Neural cell (in vitro differentiated cells): ENCODE measurements at regions not wholly inside any gene's neighbourhood (a gene's known extent, or its start where the extent isn't known, plus 50 kb on each side); places are given as distances from the start of the nearest gene placed in this dataset.

Source experiments
- H2AFZ ChIP-seq: fragments of 200-600, 300-800 bp; sonication (generic), shearing (Covaris generic); 2 replicates; pipeline ENCODE4 v1.6.0; 2014; ENCODE audit warnings: low read depth, mild to moderate bottlenecking, antibody characterized with exemption, low read length, moderate library complexity
- H3F3A ChIP-seq: fragments of 200-600 bp; shearing (Covaris generic); 2 replicates; pipeline ENCODE4 v1.6.1; 2016; ENCODE audit warnings: mild to moderate bottlenecking, moderate library complexity, mixed read lengths, antibody characterized with exemption, low read length; ENCODE audit not compliant: insufficient read depth, poor library complexity, severe bottlenecking
- H3K27ac ChIP-seq: fragments of 200-600, 300-800 bp; sonication (generic), shearing (Covaris generic); 2 replicates; pipeline ENCODE4 v1.5.1; 2014; ENCODE audit warnings: mild to moderate bottlenecking, low read length, moderate library complexity
- H3K27me3 ChIP-seq: fragments of 300-800, 200-600 bp; sonication (generic), shearing (Covaris generic); 2 replicates; pipeline ENCODE4 v1.6.0; 2014; ENCODE audit warnings: mild to moderate bottlenecking, low read depth, low read length, moderate library complexity; ENCODE audit not compliant: insufficient read depth
- H3K36me3 ChIP-seq: fragments of 300-800, 200-600 bp; sonication (generic), shearing (Covaris generic); 2 replicates; pipeline ENCODE4 v1.5.1; 2014; ENCODE audit warnings: mild to moderate bottlenecking, antibody characterized with exemption, low read length, moderate library complexity; ENCODE audit not compliant: insufficient read depth
- H3K4me2 ChIP-seq: fragments of 300-800, 200-600 bp; sonication (generic), shearing (Covaris generic); 2 replicates; pipeline ENCODE4 v1.6.0; 2014; ENCODE audit warnings: mild to moderate bottlenecking, low read length
- H3K4me3 ChIP-seq: fragments of 300-800, 200-600 bp; sonication (generic), shearing (Covaris generic); 2 replicates; pipeline ENCODE4 v1.5.1; 2014; ENCODE audit warnings: mild to moderate bottlenecking, low read length, moderate library complexity
- H3K79me2 ChIP-seq: fragments of 200-600 bp; shearing (Covaris generic); replicated peaks from 2 replicates; pipeline ENCODE4 v1.6.0; 2014; ENCODE audit warnings: mild to moderate bottlenecking, low read length, moderate library complexity; ENCODE audit not compliant: insufficient read depth
- H3K9ac ChIP-seq: fragments of 300-800, 200-600 bp; sonication (generic), shearing (Covaris generic); 2 replicates; pipeline ENCODE4 v1.6.1; 2016; ENCODE audit warnings: mild to moderate bottlenecking, low read length, mixed read lengths
- H3K9me2 ChIP-seq: fragments of 200-600 bp; shearing (Covaris generic); 2 replicates; pipeline ENCODE4 v1.6.1; 2016; ENCODE audit warnings: mild to moderate bottlenecking, low read length, mixed read lengths; ENCODE audit not compliant: insufficient read depth
- H3K9me3 ChIP-seq: fragments of 200-600, 300-800 bp; sonication (generic), shearing (Covaris generic); 2 replicates; pipeline ENCODE4 v1.6.1; 2016; ENCODE audit warnings: mild to moderate bottlenecking, mixed run types, low read length, moderate library complexity, mixed read lengths
- H4K20me1 ChIP-seq: fragments of 200-600 bp; shearing (Covaris generic); 2 replicates; pipeline ENCODE4 v1.6.1; 2016; ENCODE audit warnings: mild to moderate bottlenecking, mixed run types; ENCODE audit not compliant: insufficient read depth
- EP300 ChIP-seq: fragments of 450-650 bp; conservative IDR thresholded peaks from 2 replicates; pipeline ENCODE4 v1.6.1; 2014; ENCODE audit warnings: antibody characterized with exemption, mild to moderate bottlenecking, moderate library complexity; ENCODE audit not compliant: poor library complexity, severe bottlenecking
- EZH2 ChIP-seq: fragments of 200-600, 300-800 bp; shearing (Covaris generic), sonication (generic); IDR thresholded peaks from 2 replicates; pipeline ENCODE4 v1.6.1; 2014; ENCODE audit warnings: antibody characterized with exemption, low read length, borderline replicate concordance, mild to moderate bottlenecking; ENCODE audit not compliant: insufficient read depth, poor library complexity, severe bottlenecking
- MXI1 ChIP-seq: fragments of 450-650 bp; conservative IDR thresholded peaks from 2 replicates; pipeline ENCODE4 v1.6.1; 2014; ENCODE audit warnings: antibody characterized with exemption, mild to moderate bottlenecking; ENCODE audit not compliant: poor library complexity, severe bottlenecking
- POLR2AphosphoS5 ChIP-seq: IDR thresholded peaks from 2 replicates; pipeline ENCODE4 v1.6.1; 2012
- RAD21 ChIP-seq: fragments of 450-650 bp; conservative IDR thresholded peaks from 2 replicates; pipeline ENCODE4 v1.6.1; 2014; ENCODE audit warnings: antibody characterized with exemption, mild to moderate bottlenecking, moderate library complexity
- SMC3 ChIP-seq: fragments of 450-650 bp; conservative IDR thresholded peaks from 2 replicates; pipeline ENCODE4 v1.6.1; 2014; ENCODE audit warnings: antibody characterized with exemption, mild to moderate bottlenecking, moderate library complexity; ENCODE audit not compliant: poor library complexity
- TAF1 ChIP-seq: IDR thresholded peaks from 2 replicates; pipeline ENCODE4 v1.6.1; 2012; ENCODE audit warnings: low read depth
- TF ChIP-seq, protein P1 (sequence below): fragments of 450-650 bp; IDR thresholded peaks from 2 replicates; pipeline ENCODE4 v1.5.1; 2014; ENCODE audit warnings: antibody characterized with exemption, mild to moderate bottlenecking, moderate library complexity; ENCODE audit not compliant: poor library complexity, severe bottlenecking
- TF ChIP-seq, protein P2 (sequence below): IDR thresholded peaks from 2 replicates; pipeline ENCODE4 v1.6.1; 2012; ENCODE audit warnings: borderline replicate concordance

DNA sequence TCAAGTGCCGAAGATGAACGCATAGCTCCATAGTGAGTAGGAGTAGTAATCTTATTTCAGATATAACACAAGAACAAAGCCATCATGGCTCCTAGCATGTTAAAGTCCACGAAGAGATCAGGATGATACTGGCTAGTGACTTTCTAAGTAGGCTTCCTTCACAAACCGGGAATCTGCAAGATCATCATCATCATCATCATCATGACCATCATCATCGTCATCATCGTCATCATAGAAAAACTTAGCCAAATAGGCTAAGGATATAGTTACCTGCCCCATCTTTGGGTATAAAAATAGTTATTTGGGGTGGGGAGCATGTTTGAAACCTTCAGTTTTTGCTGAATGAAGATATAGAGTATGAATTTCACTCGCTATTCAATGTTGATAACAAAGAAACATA lies 57.9 kb downstream of the PYDC2 start:
- H3F3A ChIP-seq, result no peaks in the 10 kb centered on the region
- H3K79me2 ChIP-seq, result no peaks in the 10 kb centered on the region
- H3K9ac ChIP-seq, result no peak overlapping the region
- no peaks in the 10 kb centered on the region for H3K27me3 ChIP-seq
- H3K4me3 ChIP-seq, result no peak overlapping the region
- no peak overlapping the region for H2AFZ ChIP-seq
- no peaks in the 10 kb centered on the region for H3K9me2 ChIP-seq
- no peaks in the 10 kb centered on the region for H3K9me3 ChIP-seq
- no peak overlapping the region for H3K27ac ChIP-seq
- no peak overlapping the region for H3K4me2 ChIP-seq
- no peaks in the 10 kb centered on the region for H3K36me3 ChIP-seq
- no peak for TF ChIP-seq EZH2
- no peaks in the 10 kb centered on the region for H4K20me1 ChIP-seq

DNA sequence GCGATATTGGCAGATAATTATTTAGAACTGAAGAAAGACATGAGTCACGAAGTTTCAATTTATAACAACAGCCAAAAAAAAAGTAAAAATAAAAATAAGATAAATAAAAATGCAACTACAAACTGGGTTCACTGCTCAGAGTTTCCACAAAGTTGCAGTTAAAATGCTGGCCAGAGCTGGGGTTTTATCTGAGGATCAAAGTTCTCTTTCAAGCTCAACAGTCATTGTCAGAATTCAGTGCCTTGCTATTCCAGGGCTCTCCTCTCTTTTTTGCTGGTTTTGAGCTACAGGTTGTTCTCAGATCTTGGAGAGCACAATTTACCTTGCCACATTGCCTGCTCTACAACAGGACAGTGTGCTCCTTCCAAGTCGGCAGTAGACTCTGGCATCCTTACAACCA lies 60.1 kb downstream of the PYDC2 start:
- Histone ChIP-seq H3K9me2 (no peaks in the 10 kb centered on the region), H4K20me1 (no peaks in the 10 kb centered on the region), H3F3A (no peaks in the 10 kb centered on the region), H3K27me3 (no peaks in the 10 kb centered on the region), H3K79me2 (no peaks in the 10 kb centered on the region), H3K36me3 (no peaks in the 10 kb centered on the region), H3K4me2 (no peak overlapping the region), H3K9me3 (no peaks in the 10 kb centered on the region), H3K9ac (no peak overlapping the region), H3K27ac (no peak overlapping the region), H3K4me3 (no peak overlapping the region), H2AFZ (no peak overlapping the region)
- TF ChIP-seq EZH2, result no peak
- TF ChIP-seq SMC3, result no peak
- TF ChIP-seq, protein P1, sequence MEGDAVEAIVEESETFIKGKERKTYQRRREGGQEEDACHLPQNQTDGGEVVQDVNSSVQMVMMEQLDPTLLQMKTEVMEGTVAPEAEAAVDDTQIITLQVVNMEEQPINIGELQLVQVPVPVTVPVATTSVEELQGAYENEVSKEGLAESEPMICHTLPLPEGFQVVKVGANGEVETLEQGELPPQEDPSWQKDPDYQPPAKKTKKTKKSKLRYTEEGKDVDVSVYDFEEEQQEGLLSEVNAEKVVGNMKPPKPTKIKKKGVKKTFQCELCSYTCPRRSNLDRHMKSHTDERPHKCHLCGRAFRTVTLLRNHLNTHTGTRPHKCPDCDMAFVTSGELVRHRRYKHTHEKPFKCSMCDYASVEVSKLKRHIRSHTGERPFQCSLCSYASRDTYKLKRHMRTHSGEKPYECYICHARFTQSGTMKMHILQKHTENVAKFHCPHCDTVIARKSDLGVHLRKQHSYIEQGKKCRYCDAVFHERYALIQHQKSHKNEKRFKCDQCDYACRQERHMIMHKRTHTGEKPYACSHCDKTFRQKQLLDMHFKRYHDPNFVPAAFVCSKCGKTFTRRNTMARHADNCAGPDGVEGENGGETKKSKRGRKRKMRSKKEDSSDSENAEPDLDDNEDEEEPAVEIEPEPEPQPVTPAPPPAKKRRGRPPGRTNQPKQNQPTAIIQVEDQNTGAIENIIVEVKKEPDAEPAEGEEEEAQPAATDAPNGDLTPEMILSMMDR, result no peak
- TF ChIP-seq MXI1, result no peak
- TF ChIP-seq RAD21, result no peak
- no peak for TF ChIP-seq POLR2AphosphoS5
- no peak for TF ChIP-seq EP300
- TF ChIP-seq, protein P2, sequence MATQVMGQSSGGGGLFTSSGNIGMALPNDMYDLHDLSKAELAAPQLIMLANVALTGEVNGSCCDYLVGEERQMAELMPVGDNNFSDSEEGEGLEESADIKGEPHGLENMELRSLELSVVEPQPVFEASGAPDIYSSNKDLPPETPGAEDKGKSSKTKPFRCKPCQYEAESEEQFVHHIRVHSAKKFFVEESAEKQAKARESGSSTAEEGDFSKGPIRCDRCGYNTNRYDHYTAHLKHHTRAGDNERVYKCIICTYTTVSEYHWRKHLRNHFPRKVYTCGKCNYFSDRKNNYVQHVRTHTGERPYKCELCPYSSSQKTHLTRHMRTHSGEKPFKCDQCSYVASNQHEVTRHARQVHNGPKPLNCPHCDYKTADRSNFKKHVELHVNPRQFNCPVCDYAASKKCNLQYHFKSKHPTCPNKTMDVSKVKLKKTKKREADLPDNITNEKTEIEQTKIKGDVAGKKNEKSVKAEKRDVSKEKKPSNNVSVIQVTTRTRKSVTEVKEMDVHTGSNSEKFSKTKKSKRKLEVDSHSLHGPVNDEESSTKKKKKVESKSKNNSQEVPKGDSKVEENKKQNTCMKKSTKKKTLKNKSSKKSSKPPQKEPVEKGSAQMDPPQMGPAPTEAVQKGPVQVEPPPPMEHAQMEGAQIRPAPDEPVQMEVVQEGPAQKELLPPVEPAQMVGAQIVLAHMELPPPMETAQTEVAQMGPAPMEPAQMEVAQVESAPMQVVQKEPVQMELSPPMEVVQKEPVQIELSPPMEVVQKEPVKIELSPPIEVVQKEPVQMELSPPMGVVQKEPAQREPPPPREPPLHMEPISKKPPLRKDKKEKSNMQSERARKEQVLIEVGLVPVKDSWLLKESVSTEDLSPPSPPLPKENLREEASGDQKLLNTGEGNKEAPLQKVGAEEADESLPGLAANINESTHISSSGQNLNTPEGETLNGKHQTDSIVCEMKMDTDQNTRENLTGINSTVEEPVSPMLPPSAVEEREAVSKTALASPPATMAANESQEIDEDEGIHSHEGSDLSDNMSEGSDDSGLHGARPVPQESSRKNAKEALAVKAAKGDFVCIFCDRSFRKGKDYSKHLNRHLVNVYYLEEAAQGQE, result no peak
- no peak for TF ChIP-seq TAF1

DNA sequence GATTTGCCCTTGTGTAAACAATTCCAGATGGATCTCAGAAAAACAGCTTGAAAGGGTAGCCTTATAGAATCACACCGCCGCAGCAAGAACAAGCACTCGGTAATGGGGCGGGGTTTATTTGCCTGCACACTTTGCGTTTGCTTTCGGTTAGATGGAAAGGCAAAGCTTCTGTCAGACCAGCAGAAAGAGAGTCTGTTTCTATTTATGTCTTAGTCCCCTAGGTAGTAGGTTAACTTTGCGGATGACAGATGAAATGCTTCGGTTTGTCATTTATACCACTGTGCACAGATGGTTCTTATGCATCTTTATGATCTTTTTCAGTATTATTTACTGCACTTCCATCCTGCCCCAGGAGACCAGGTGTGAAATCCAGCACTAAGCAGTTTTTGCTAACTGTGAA lies 62.2 kb downstream of the PYDC2 start:
- Histone ChIP-seq H3K36me3 (no peaks in the 10 kb centered on the region), H3F3A (no peaks in the 10 kb centered on the region), H3K4me3 (no peak overlapping the region), H2AFZ (no peak overlapping the region), H3K9me3 (no peaks in the 10 kb centered on the region), H3K79me2 (no peaks in the 10 kb centered on the region), H3K27me3 (no peaks in the 10 kb centered on the region), H3K9ac (no peak overlapping the region), H3K9me2 (no peaks in the 10 kb centered on the region), H4K20me1 (no peaks in the 10 kb centered on the region), H3K27ac (peak overlapping the region; percentile 15), H3K4me2 (no peak overlapping the region)
- TF ChIP-seq RAD21 (peak; percentile 8), POLR2AphosphoS5 (peak; percentile 40), EP300 (peak; percentile 63)
- TF ChIP-seq, protein P2, result no peak
